MCF 10A (cell line): ENCODE measurements at regions not wholly inside any gene's neighbourhood (a gene's known extent, or its start where the extent isn't known, plus 50 kb on each side); places are given as distances from the start of the nearest gene placed in this dataset.
"Not testable (repeated sequence)": the region's sequence is repeated elsewhere in the genome, so short reads cannot be mapped to it uniquely, and the experiment has no call there.

Experiments
- BruUV-seq: library from RNA; stranded (reverse); fragments of 400-500 nt; replicated peaks from 2 replicates; lab custom pipeline; 2021; lab: Mats Ljungman, UMichigan
- CTCF ChIA-PET: fragments of 300-600 bp; sonication (Branson Sonifier 250); formaldehyde crosslinking; extraction: SDS; loops from one replicate; lab custom pipeline; 2021; ENCODE audit warnings: antibody characterized with exemption, inconsistent platforms; lab: Yijun Ruan, JAX
- POLR2A ChIA-PET: fragments of 300-600, 350-650 bp; sonication (Branson Sonifier 250); formaldehyde crosslinking; extraction: SDS; loops from one replicate; lab custom pipeline; 2020; ENCODE audit warnings: antibody characterized with exemption, inconsistent platforms; lab: Yijun Ruan, JAX
- DNase-seq: peaks from one replicate; pipeline ENCODE4 v3.0.0-alpha.2; 2018; ENCODE audit not compliant: unreplicated experiment
- H3K27ac Mint-ChIP-seq: one replicate; pipeline ENCODE4 v1.8.0; 2022; ENCODE audit warnings: mild to moderate bottlenecking, low read depth, mixed read lengths; ENCODE audit not compliant: unreplicated experiment
- H3K27me3 Mint-ChIP-seq: one replicate; pipeline ENCODE4 v1.8.0; 2022; ENCODE audit warnings: mixed read lengths; ENCODE audit not compliant: insufficient read depth, unreplicated experiment
- H3K36me3 Mint-ChIP-seq: one replicate; pipeline ENCODE4 v1.8.0; 2022; ENCODE audit warnings: mild to moderate bottlenecking, moderate library complexity, mixed read lengths; ENCODE audit not compliant: insufficient read depth, unreplicated experiment
- H3K4me1 Mint-ChIP-seq: one replicate; pipeline ENCODE4 v1.8.0; 2022; ENCODE audit warnings: mixed read lengths; ENCODE audit not compliant: insufficient read depth, unreplicated experiment
- H3K4me3 Mint-ChIP-seq: one replicate; pipeline ENCODE4 v1.8.0; 2022; ENCODE audit warnings: mild to moderate bottlenecking, moderate library complexity, mixed read lengths; ENCODE audit not compliant: unreplicated experiment
- H3K9me3 Mint-ChIP-seq: one replicate; pipeline ENCODE4 v1.8.0; 2022; ENCODE audit warnings: mixed read lengths; ENCODE audit not compliant: unreplicated experiment
- CTCF ChIP-seq: fragments of 200-600 bp; IDR thresholded peaks from one replicate; pipeline ENCODE4 v1.8.0; 2022; ENCODE audit warnings: antibody characterized with exemption, mild to moderate bottlenecking; ENCODE audit not compliant: unreplicated experiment
- intact Hi-C: fragments of 100-400 bp; cut with micrococcal nuclease; formaldehyde crosslinking; loops from 2 replicates; pipeline ENCODE4 v1.14.1; 2022

DNA sequence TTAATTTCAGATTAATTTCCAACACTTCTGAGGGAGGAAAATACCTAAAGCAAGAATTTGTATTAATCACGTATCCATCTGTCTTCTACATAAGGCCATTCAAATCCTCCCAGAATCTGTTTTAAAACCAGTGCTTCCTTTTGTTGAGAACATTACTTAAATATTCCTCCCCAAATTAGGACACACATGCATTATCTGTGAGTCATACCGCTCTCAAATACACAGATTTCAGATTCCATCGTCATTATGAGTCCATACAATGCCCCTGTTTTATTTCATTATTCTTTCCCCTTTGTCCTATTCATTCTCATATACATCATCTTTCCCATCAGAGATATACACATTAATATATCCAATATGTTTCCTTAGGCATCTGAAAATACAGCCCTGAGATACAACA, 57.3 kb upstream of the PRSS12 start:
- peak overlapping the region; percentile 3 for H3K27ac Mint-ChIP-seq
- no TSS peak for BruUV-seq
- DNase-seq, result peak; percentile 41

GRCh38 chr4:118417325-118417724, 64.5 kb upstream of the PRSS12 start:
- peak overlapping the region; percentile 89 for H3K27ac Mint-ChIP-seq
- ChIA-PET POLR2A (interaction anchor here (0.6 to 2.4 kb wide), 11 partner anchors 16 to 140 kb away, joined by 3 to 19 read pairs (median 5); partner anchors contain the start of gene PRSS12), CTCF (interaction anchor here (0.6 to 1.6 kb wide), 4 partner anchors 19 to 67 kb away, joined by 3 to 7 read pairs (median 4); partner anchors contain the start of gene PRSS12)
- H3K27me3 Mint-ChIP-seq, result no peaks in the 10 kb centered on the region
- H3K36me3 Mint-ChIP-seq, result no peaks in the 10 kb centered on the region
- no peak for TF ChIP-seq CTCF
- peak; percentile 74 for DNase-seq
- peaks cover 10% of the 10 kb centered on the region for H3K4me1 Mint-ChIP-seq
- BruUV-seq, result no TSS peak
- intact Hi-C loops, result loop anchor here (2.0 kb wide), 1 partner anchor 137 kb away; no protein-coding TSS in a partner anchor
- H3K4me3 Mint-ChIP-seq, result no peak overlapping the region
- no peaks in the 10 kb centered on the region for H3K9me3 Mint-ChIP-seq

More for the DNA sequence above, 57.3 kb upstream of the PRSS12 start:
- Mint-ChIP-seq H3K4me3 (no peak overlapping the region), H3K36me3 (no peaks in the 10 kb centered on the region), H3K27me3 (no peaks in the 10 kb centered on the region), H3K9me3 (no peaks in the 10 kb centered on the region), H3K4me1 (peaks cover 7% of the 10 kb centered on the region)
- ChIA-PET CTCF (no interaction called here), POLR2A (interaction anchor here (1.3 to 3.5 kb wide), 2 partner anchors 60 to 129 kb away, joined by 3 to 12 read pairs; no protein-coding TSS in a partner anchor)
- no peak for TF ChIP-seq CTCF
- intact Hi-C loops, result no loop called here

GRCh38 chr4:118417800-118418199, 65.0 kb upstream of the PRSS12 start:
- intact Hi-C loops, result loop anchor here (2.0 kb wide), 1 partner anchor 137 kb away; no protein-coding TSS in a partner anchor
- not testable (repeated sequence) for DNase-seq, H3K36me3 Mint-ChIP-seq, H3K27me3 Mint-ChIP-seq, H3K4me3 Mint-ChIP-seq, H3K9me3 Mint-ChIP-seq
- Mint-ChIP-seq H3K27ac (peak overlapping the region; percentile 89), H3K4me1 (peaks cover 10% of the 10 kb centered on the region)
- ChIA-PET POLR2A (interaction anchor here (0.7 to 2.4 kb wide), 10 partner anchors 20 to 707 kb away, joined by 3 to 19 read pairs (median 4); partner anchors contain the start of gene PRSS12), CTCF (interaction anchor here (1.0 to 1.6 kb wide), 3 partner anchors 20 to 67 kb away, joined by 3 to 7 read pairs (median 5); partner anchors contain the start of gene PRSS12)
- BruUV-seq, result TSS peak; percentile 95

- H3K4me1 Mint-ChIP-seq, result peaks cover 10% of the 10 kb centered on the region
- H3K36me3 Mint-ChIP-seq, H3K27me3 Mint-ChIP-seq, H3K4me3 Mint-ChIP-seq, DNase-seq, H3K9me3 Mint-ChIP-seq, intact Hi-C loops, BruUV-seq, H3K27ac Mint-ChIP-seq: not testable (repeated sequence)
- CTCF ChIA-PET, result interaction anchor here (1.0 to 1.6 kb wide), 2 partner anchors 65 to 68 kb away, joined by 3 to 7 read pairs; partner anchors contain the start of gene PRSS12
- POLR2A ChIA-PET, result interaction anchor here (0.7 to 2.2 kb wide), 4 partner anchors 21 to 708 kb away, joined by 3 to 19 read pairs (median 5); no protein-coding TSS in a partner anchor
Measured at GRCh38 chr4:118418396-118418795, 65.6 kb upstream of the PRSS12 start.

DNA sequence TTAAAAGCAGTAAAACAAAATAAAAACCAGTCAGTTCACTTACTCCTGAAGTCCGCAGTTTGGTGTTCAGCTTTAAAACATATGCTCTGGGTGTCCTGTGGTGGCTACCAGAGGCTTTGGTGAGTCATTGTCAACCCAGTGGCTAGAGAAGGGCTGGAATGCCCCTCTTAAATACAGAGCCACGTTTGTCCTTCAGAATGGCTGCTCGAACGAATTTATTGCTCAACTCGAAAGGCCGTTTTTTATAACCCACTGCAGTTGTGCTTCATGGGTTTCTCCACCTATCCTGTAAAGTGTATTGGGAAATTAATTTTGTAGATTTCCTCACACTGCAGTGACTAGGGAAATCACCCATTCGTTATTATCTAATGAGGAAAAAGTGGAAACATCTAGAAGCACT, 66.8 kb upstream of the PRSS12 start:
- POLR2A ChIA-PET, H3K27me3 Mint-ChIP-seq, DNase-seq, H3K27ac Mint-ChIP-seq, BruUV-seq, intact Hi-C loops, H3K4me3 Mint-ChIP-seq, H3K9me3 Mint-ChIP-seq, CTCF ChIA-PET, H3K36me3 Mint-ChIP-seq: not testable (repeated sequence)
- H3K4me1 Mint-ChIP-seq, result peaks cover 16% of the 10 kb centered on the region
